MM.1S (cell line): ENCODE measurements at regions not wholly inside any gene's neighbourhood (a gene's known extent, or its start where the extent isn't known, plus 50 kb on each side); places are given as distances from the start of the nearest gene placed in this dataset.

Experiments
- EZH2 ChIP-seq: fragments of 300-600 bp; sonication (generic); optimal IDR thresholded peaks from 2 replicates; pipeline ENCODE3; 2017; ENCODE audit warnings: low read depth, mild to moderate bottlenecking, antibody characterized with exemption, low read length, mixed read lengths
- EZH2phosphoT487 ChIP-seq: fragments of 300-600 bp; sonication (generic); IDR thresholded peaks from 2 replicates; pipeline ENCODE4 v1.6.1; 2018; ENCODE audit warnings: antibody characterized with exemption, low read length
- TF ChIP-seq, protein P1 (sequence below): fragments of 300-600 bp; sonication (generic); IDR thresholded peaks from 2 replicates; pipeline ENCODE4 v1.5.1; 2016; ENCODE audit warnings: antibody characterized with exemption, low read length, mixed read lengths

DNA sequence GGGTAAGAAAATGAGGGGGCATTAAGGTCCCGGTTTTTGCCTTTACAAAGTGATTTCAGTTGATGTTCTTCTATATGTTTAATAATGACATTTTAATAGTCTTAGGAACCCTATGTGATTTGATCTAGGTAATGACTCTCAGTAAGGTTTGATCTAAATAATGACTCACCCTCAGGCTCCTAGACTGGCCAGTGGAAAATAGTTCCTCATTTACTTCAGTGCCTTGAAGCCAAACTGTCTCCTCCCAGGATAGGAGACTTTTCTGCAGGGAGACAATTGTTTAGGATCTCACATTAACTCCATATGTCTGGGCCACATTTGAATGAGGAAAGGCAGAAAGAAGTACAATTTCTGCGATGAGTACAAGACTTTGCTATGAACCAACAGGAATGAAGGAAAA is 1331.9 kb downstream of the XPNPEP1 start:
- TF ChIP-seq, protein P1, sequence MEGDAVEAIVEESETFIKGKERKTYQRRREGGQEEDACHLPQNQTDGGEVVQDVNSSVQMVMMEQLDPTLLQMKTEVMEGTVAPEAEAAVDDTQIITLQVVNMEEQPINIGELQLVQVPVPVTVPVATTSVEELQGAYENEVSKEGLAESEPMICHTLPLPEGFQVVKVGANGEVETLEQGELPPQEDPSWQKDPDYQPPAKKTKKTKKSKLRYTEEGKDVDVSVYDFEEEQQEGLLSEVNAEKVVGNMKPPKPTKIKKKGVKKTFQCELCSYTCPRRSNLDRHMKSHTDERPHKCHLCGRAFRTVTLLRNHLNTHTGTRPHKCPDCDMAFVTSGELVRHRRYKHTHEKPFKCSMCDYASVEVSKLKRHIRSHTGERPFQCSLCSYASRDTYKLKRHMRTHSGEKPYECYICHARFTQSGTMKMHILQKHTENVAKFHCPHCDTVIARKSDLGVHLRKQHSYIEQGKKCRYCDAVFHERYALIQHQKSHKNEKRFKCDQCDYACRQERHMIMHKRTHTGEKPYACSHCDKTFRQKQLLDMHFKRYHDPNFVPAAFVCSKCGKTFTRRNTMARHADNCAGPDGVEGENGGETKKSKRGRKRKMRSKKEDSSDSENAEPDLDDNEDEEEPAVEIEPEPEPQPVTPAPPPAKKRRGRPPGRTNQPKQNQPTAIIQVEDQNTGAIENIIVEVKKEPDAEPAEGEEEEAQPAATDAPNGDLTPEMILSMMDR, result no peak
- TF ChIP-seq EZH2 (no peak), EZH2phosphoT487 (no peak)
